SU-DHL-6 (cell line): ENCODE measurements at regions not wholly inside any gene's neighbourhood (a gene's known extent, or its start where the extent isn't known, plus 50 kb on each side); places are given as distances from the start of the nearest gene placed in this dataset.

Source experiments
- H2AFZ ChIP-seq: fragments of 200-600 bp; sonication (generic); 2 replicates; pipeline ENCODE4 v1.6.1; 2014; ENCODE audit warnings: low read depth, mild to moderate bottlenecking, moderate library complexity, mixed read lengths, antibody characterized with exemption, low read length; ENCODE audit not compliant: severe bottlenecking
- H3F3A ChIP-seq: fragments of 200-600 bp; shearing (Covaris generic); 2 replicates; pipeline ENCODE4 v1.6.0; 2016; ENCODE audit warnings: antibody characterized with exemption, mild to moderate bottlenecking; ENCODE audit not compliant: insufficient read depth
- H3K27ac ChIP-seq: fragments of 200-600 bp; sonication (generic); 2 replicates; pipeline ENCODE4 v1.5.1; 2016; ENCODE audit warnings: low read depth, mild to moderate bottlenecking, low read length, moderate library complexity, mixed read lengths
- H3K27me3 ChIP-seq: fragments of 200-600 bp; sonication (generic), shearing (Covaris generic); 2 replicates; pipeline ENCODE4 v1.6.0; 2014; ENCODE audit warnings: mild to moderate bottlenecking, low read length
- H3K36me3 ChIP-seq: fragments of 200-600 bp; sonication (generic); 2 replicates; pipeline ENCODE4 v1.6.1; 2014; ENCODE audit warnings: mild to moderate bottlenecking, low read length, mixed read lengths
- H3K4me2 ChIP-seq: fragments of 300-600, 200-600 bp; shearing (Covaris generic), sonication (generic); 2 replicates; pipeline ENCODE4 v1.6.0; 2014; ENCODE audit warnings: low read length, low read depth, mild to moderate bottlenecking; ENCODE audit not compliant: poor library complexity, severe bottlenecking
- H3K4me3 ChIP-seq: fragments of 200-600 bp; sonication (generic); 2 replicates; pipeline ENCODE4 v1.5.1; 2014; ENCODE audit warnings: antibody characterized with exemption, low read length, mild to moderate bottlenecking, mixed read lengths; ENCODE audit not compliant: insufficient read depth, poor library complexity, severe bottlenecking
- H3K79me2 ChIP-seq: fragments of 200-600 bp; sonication (generic); 2 replicates; pipeline ENCODE4 v1.6.1; 2014; ENCODE audit warnings: mild to moderate bottlenecking, low read length, moderate library complexity; ENCODE audit not compliant: insufficient read depth
- H3K9ac ChIP-seq: fragments of 200-600 bp; sonication (generic); 2 replicates; pipeline ENCODE4 v1.7.0; 2014; ENCODE audit warnings: mild to moderate bottlenecking, low read length
- H3K9me2 ChIP-seq: fragments of 200-600 bp; sonication (generic); replicated peaks from 2 replicates; pipeline ENCODE4 v1.6.1; 2014; ENCODE audit warnings: low read length; ENCODE audit not compliant: insufficient read depth
- H3K9me3 ChIP-seq: fragments of 200-600 bp; sonication (generic); 2 replicates; pipeline ENCODE4 v1.6.1; 2014; ENCODE audit warnings: low read length, mixed read lengths; ENCODE audit not compliant: insufficient read depth
- H4K20me1 ChIP-seq: fragments of 200-600 bp; sonication (generic); 2 replicates; pipeline ENCODE4 v1.6.1; 2014; ENCODE audit warnings: low read depth, mild to moderate bottlenecking, antibody characterized with exemption, low read length, moderate library complexity, mixed read lengths
- CTCF ChIP-seq: fragments of 200-600 bp; sonication (generic); IDR thresholded peaks from one replicate; pipeline ENCODE4 v1.5.1; 2017; ENCODE audit warnings: antibody characterized with exemption, mild to moderate bottlenecking, low read length, moderate library complexity; ENCODE audit not compliant: insufficient read depth, poor library complexity, severe bottlenecking
- EZH2phosphoT487 ChIP-seq: fragments of 200-600 bp; sonication (generic), shearing (Covaris generic); conservative IDR thresholded peaks from 2 replicates; pipeline ENCODE4 v1.6.1; 2018; ENCODE audit warnings: mild to moderate bottlenecking, antibody characterized with exemption, low read length, moderate library complexity, mixed read lengths

- no peak overlapping the region for H2AFZ ChIP-seq
- H3K9me2 ChIP-seq = no peaks in the 10 kb centered on the region
- no peak overlapping the region for H3K9ac ChIP-seq
- H3K27ac ChIP-seq = no peak overlapping the region
- no peaks in the 10 kb centered on the region for H3K9me3 ChIP-seq
- no peaks in the 10 kb centered on the region for H3K36me3 ChIP-seq
- no peak overlapping the region for H3K4me3 ChIP-seq
- H4K20me1 ChIP-seq = no peaks in the 10 kb centered on the region
- H3K79me2 ChIP-seq = no peaks in the 10 kb centered on the region
- no peaks in the 10 kb centered on the region for H3K27me3 ChIP-seq
- TF ChIP-seq EZH2phosphoT487 (no peak), CTCF (no peak)
- no peak overlapping the region for H3K4me2 ChIP-seq
- H3F3A ChIP-seq = no peaks in the 10 kb centered on the region
Observed at GRCh38 chr20:40931410-40932044, 97.1 kb upstream of the TOP1 start.

GRCh38 chr20:40932436-40932835 is 96.2 kb upstream of the TOP1 start:
- Histone ChIP-seq H4K20me1 (no peaks in the 10 kb centered on the region), H3K9ac (no peak overlapping the region), H3K36me3 (no peaks in the 10 kb centered on the region), H3K27me3 (no peaks in the 10 kb centered on the region), H3K4me3 (no peak overlapping the region), H3F3A (no peaks in the 10 kb centered on the region), H2AFZ (no peak overlapping the region), H3K9me2 (no peaks in the 10 kb centered on the region), H3K79me2 (no peaks in the 10 kb centered on the region), H3K9me3 (no peaks in the 10 kb centered on the region), H3K27ac (no peak overlapping the region), H3K4me2 (no peak overlapping the region)
- TF ChIP-seq CTCF (no peak), EZH2phosphoT487 (no peak)

GRCh38 chr20:40933758-40934157 is 94.9 kb upstream of the TOP1 start:
- H3K36me3 ChIP-seq = no peaks in the 10 kb centered on the region
- no peaks in the 10 kb centered on the region for H3K27me3 ChIP-seq
- no peaks in the 10 kb centered on the region for H3K9me3 ChIP-seq
- H3K9ac ChIP-seq = no peak overlapping the region
- H3K79me2 ChIP-seq = no peaks in the 10 kb centered on the region
- H2AFZ ChIP-seq = no peak overlapping the region
- no peak overlapping the region for H3K27ac ChIP-seq
- no peak overlapping the region for H3K4me3 ChIP-seq
- H3K9me2 ChIP-seq = no peaks in the 10 kb centered on the region
- H3K4me2 ChIP-seq = no peak overlapping the region
- no peaks in the 10 kb centered on the region for H3F3A ChIP-seq
- H4K20me1 ChIP-seq = no peaks in the 10 kb centered on the region
- TF ChIP-seq CTCF = no peak

- H4K20me1 ChIP-seq = no peaks in the 10 kb centered on the region
- H3K9ac ChIP-seq = no peak overlapping the region
- H3K4me3 ChIP-seq = no peak overlapping the region
- no peaks in the 10 kb centered on the region for H3K27me3 ChIP-seq
- no peaks in the 10 kb centered on the region for H3K79me2 ChIP-seq
- H3K4me2 ChIP-seq = no peak overlapping the region
- no peaks in the 10 kb centered on the region for H3K9me2 ChIP-seq
- H3K36me3 ChIP-seq = no peaks in the 10 kb centered on the region
- H3K9me3 ChIP-seq = no peaks in the 10 kb centered on the region
- no peak for TF ChIP-seq CTCF
- TF ChIP-seq EZH2phosphoT487 = no peak
- no peak overlapping the region for H3K27ac ChIP-seq
- no peak overlapping the region for H2AFZ ChIP-seq
- H3F3A ChIP-seq = no peaks in the 10 kb centered on the region
Observed at GRCh38 chr20:40938020-40938419, 90.6 kb upstream of the TOP1 start.
